ENCODE measurements at regions not wholly inside any gene's neighbourhood (a gene's known extent, or its start where the extent isn't known, plus 50 kb on each side); places are given as distances from the start of the nearest gene placed in this dataset.

- Mint-ChIP-seq H3K9me3 (ENCODE audit: unreplicated experiment) (no peaks in the 10 kb centered on the region), H3K36me3 (ENCODE audit: insufficient read depth, unreplicated experiment) (no peaks in the 10 kb centered on the region), H3K4me3 (ENCODE audit: unreplicated experiment) (no peak overlapping the region), H3K27ac (ENCODE audit: unreplicated experiment) (no peak overlapping the region), H3K4me1 (ENCODE audit: low read depth, unreplicated experiment) (no peaks in the 10 kb centered on the region), H3K27me3 (ENCODE audit: insufficient read depth, unreplicated experiment) (peaks cover 10% of the 10 kb centered on the region)
- Histone ChIP-seq H3K4me1 (no peaks in the 10 kb centered on the region), H3K27me3 (replicated peaks; ENCODE audit: control insufficient read depth, insufficient read depth, low read length) (no peaks in the 10 kb centered on the region), H3K4me3 (ENCODE audit: low read depth, low read length) (no peak overlapping the region), H3K36me3 (ENCODE audit: control insufficient read depth, insufficient read depth, low read length) (no peaks in the 10 kb centered on the region), H3K9me3 (no peaks in the 10 kb centered on the region)
- ChIA-PET CTCF (no interaction called here), POLR2A (no interaction called here)
- no TSS peak for BruUV-seq (replicated peaks)
- DNase-seq, result no peak
- TF ChIP-seq CTCF (IDR thresholded peaks at IDR 0.05; ENCODE audit: insufficient read depth in 1 of 2, low read depth in 1 of 2, low read length in 1 of 2, severe bottlenecking in 1 of 2, unreplicated experiment in 1 of 2), result no peak
- intact Hi-C loops (cut with micrococcal nuclease; ENCODE audit: unreplicated experiment), result no loop called here
Observed at GRCh38 chr10:64313967-64314366, 792.8 kb downstream of the REEP3 start.

- Mint-ChIP-seq H3K27me3 (ENCODE audit: insufficient read depth, unreplicated experiment) (peaks cover 10% of the 10 kb centered on the region), H3K36me3 (ENCODE audit: insufficient read depth, unreplicated experiment) (no peaks in the 10 kb centered on the region), H3K4me1 (ENCODE audit: low read depth, unreplicated experiment) (no peaks in the 10 kb centered on the region), H3K9me3 (ENCODE audit: unreplicated experiment) (no peaks in the 10 kb centered on the region), H3K4me3 (ENCODE audit: unreplicated experiment) (no peak overlapping the region), H3K27ac (ENCODE audit: unreplicated experiment) (no peak overlapping the region)
- DNase-seq, result no peak
- Histone ChIP-seq H3K27me3 (replicated peaks; ENCODE audit: control insufficient read depth, insufficient read depth, low read length) (no peaks in the 10 kb centered on the region), H3K36me3 (ENCODE audit: control insufficient read depth, insufficient read depth, low read length) (no peaks in the 10 kb centered on the region), H3K9me3 (no peaks in the 10 kb centered on the region), H3K4me1 (no peaks in the 10 kb centered on the region), H3K4me3 (ENCODE audit: low read depth, low read length) (no peak overlapping the region)
- ChIA-PET CTCF (no interaction called here), POLR2A (no interaction called here)
- TF ChIP-seq CTCF (IDR thresholded peaks at IDR 0.05; ENCODE audit: insufficient read depth in 1 of 2, low read depth in 1 of 2, low read length in 1 of 2, severe bottlenecking in 1 of 2, unreplicated experiment in 1 of 2), result no peak
- no TSS peak for BruUV-seq (replicated peaks)
- intact Hi-C loops (cut with micrococcal nuclease; ENCODE audit: unreplicated experiment), result no loop called here
Observed at GRCh38 chr10:64316416-64316815, 795.2 kb downstream of the REEP3 start.

- intact Hi-C loops (cut with micrococcal nuclease; ENCODE audit: unreplicated experiment), result no loop called here
- H3K27me3 Mint-ChIP-seq (ENCODE audit: insufficient read depth, unreplicated experiment), result peaks cover 10% of the 10 kb centered on the region
- H3K9me3 Mint-ChIP-seq (ENCODE audit: unreplicated experiment), result no peaks in the 10 kb centered on the region
- no TSS peak for BruUV-seq (replicated peaks)
- no peaks in the 10 kb centered on the region for H3K4me1 Mint-ChIP-seq (ENCODE audit: low read depth, unreplicated experiment)
- no peak overlapping the region for H3K27ac Mint-ChIP-seq (ENCODE audit: unreplicated experiment)
- Histone ChIP-seq H3K4me1 (no peaks in the 10 kb centered on the region), H3K9me3 (no peaks in the 10 kb centered on the region), H3K36me3 (ENCODE audit: control insufficient read depth, insufficient read depth, low read length) (no peaks in the 10 kb centered on the region), H3K4me3 (ENCODE audit: low read depth, low read length) (no peak overlapping the region), H3K27me3 (replicated peaks; ENCODE audit: control insufficient read depth, insufficient read depth, low read length) (no peaks in the 10 kb centered on the region)
- ChIA-PET CTCF (no interaction called here), POLR2A (no interaction called here)
- H3K4me3 Mint-ChIP-seq (ENCODE audit: unreplicated experiment), result no peak overlapping the region
- no peak for TF ChIP-seq CTCF (IDR thresholded peaks at IDR 0.05; ENCODE audit: insufficient read depth in 1 of 2, low read depth in 1 of 2, low read length in 1 of 2, severe bottlenecking in 1 of 2, unreplicated experiment in 1 of 2)
- no peaks in the 10 kb centered on the region for H3K36me3 Mint-ChIP-seq (ENCODE audit: insufficient read depth, unreplicated experiment)
- DNase-seq, result no peak
Observed at GRCh38 chr10:64316833-64317232, 795.6 kb downstream of the REEP3 start.

Data from Caco-2 (cell line).